Erythroblast (primary cell): ENCODE measurements at regions not wholly inside any gene's neighbourhood (a gene's known extent, or its start where the extent isn't known, plus 50 kb on each side); places are given as distances from the start of the nearest gene placed in this dataset.

Source experiments
- GATA1 ChIP-seq: IDR thresholded peaks from 2 replicates; pipeline ENCODE4 v1.6.1; 2011; ENCODE audit warnings: low read depth, mild to moderate bottlenecking, control low read depth, low read length, moderate library complexity
- POLR2A ChIP-seq: IDR thresholded peaks from 2 replicates; pipeline ENCODE4 v1.6.1; 2011; ENCODE audit warnings: mild to moderate bottlenecking, low read length

- TF ChIP-seq POLR2A (no peak), GATA1 (no peak)
Measured at GRCh38 chrY:15404551-15404950, 880.2 kb downstream of the NLGN4Y start.
